Activated CD4-positive, alpha-beta T cell treated with anti-CD3 and anti-CD28 coated beads, Interleukin-2, amount 50 U/mL, for 24 hours (primary cell): ENCODE measurements at regions not wholly inside any gene's neighbourhood (a gene's known extent, or its start where the extent isn't known, plus 50 kb on each side); places are given as distances from the start of the nearest gene placed in this dataset.

Source experiments
- DNase-seq, 2 donors: peaks; one replicate each; pipeline ENCODE4 v3.0.0-alpha.2; 2020; ENCODE audit warnings: low read depth in 1 of 2, low spot score in 1 of 2

DNA sequence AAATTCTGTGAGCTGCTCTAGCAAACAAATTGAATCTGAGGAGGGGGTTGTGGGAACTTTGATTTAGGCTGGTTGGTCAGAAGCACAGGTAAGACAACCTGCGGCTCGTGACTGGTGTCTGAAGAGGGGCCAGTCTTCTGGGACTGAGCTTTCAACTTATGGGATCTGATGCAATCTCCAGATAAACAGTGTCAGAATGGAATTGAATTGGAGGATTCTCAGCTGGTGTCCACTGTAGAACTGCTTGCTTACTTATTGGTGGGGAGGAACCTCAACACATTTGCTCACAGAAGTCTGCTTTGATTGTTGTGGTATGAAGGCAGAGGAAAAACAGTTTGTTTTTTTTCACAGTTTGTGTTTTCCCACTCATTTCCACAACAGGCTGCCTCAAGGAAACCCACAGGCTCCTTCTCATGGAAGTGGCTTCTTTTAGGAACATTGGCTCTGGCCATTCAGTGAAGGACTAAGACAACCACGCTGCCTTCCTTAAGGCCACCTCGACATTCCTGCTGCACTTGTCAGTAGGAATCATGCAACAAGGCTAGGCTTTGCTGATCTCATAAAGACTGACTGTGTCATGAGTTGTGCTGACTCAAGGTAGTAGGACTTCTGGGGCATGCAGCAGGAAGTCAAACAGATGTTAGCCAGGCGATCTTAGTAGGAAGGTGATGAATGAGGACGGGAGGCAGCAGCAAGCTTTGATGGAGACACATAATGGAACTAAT, 104.7 kb downstream of the TSN start:
- DNase-seq, result no peak

DNA sequence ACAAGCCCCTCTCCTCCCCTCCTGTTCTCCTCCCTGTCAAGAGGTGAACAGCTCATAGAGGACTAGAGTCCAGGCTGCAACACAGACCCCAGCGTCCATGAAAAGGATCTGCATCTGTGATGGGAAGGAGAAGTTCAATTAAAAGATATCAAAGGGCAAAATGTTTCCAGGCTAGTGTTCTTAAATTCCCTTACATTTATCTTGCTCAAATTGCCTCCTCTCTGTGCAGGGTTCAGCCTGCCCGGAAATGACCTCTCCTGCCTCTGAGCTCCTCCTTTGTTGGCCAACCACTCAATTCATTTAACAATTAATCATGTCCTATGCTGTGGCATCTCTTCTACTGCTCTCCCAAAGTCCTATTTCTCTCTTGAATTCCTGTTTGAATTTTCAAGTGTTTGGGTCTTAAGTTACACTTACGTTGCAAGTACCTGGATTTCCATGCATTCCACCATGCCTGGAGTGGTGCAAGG, 105.3 kb downstream of the TSN start:
- DNase-seq, result no peak

GRCh38 chr2:121862286-121862685, 106.8 kb downstream of the TSN start:
- DNase-seq, result no peak

DNA sequence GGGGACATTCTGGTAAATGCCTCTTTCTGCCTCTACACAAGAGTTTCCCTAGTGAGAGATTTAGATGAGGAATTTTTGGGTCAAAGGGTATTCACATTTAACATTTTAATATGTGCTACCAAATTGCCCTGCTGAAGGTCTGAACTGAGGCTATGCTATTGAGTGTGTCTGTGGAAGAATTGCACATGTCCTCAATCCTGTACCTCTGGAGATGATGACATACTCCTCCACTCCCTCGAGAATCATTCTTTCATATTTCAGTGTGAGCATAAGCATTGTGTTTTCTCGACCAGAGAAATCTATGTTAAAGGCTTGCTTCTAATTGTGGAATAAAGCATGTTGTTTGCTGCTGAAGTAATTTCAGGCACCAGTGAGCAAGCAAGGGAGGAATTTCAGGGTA, 110.5 kb downstream of the TSN start:
- DNase-seq, result no peak

- no peak for DNase-seq
Measured at GRCh38 chr2:121866789-121867188, 111.3 kb downstream of the TSN start.

DNA sequence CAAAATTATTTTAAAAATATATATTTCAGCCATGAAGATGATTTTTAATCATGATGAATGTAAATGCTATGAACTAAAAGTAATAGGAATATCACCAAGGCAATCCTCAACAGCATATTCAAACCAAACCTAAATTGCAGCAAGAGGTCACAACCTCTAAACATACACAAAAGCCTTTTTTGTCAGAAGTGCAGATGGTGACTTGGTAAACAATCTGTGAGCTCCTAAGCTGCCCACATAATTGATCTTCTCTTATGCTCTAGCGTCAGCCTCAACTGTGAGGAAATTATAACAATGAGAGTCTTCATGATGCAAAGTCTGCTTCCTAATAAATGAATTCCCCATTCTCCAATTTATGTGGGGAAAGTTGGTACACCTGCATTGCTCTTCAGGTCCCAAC, 113.2 kb downstream of the TSN start:
- no peak for DNase-seq

- DNase-seq, result no peak
Measured at GRCh38 chr2:121869363-121869762, 113.9 kb downstream of the TSN start.

DNA sequence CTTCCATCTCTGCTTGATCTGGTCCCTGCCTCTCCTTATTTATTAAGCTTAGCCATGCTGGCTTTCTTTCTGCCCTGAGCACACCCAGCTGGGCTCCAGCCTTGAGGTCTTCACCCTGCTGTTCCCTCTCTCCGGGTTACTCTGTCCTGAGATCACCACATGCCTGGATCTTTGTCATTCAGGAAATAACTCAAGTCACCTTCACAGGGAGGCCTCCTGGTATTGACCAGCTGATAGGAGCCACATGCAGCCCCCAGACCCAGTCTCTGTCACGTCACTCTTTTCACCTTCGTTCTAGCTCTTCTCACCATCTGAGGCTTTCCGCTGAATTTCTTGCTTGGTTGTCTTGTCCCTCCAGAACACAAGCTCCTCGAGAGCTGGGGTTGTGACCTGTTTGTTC, 114.4 kb downstream of the TSN start:
- DNase-seq, result no peak

DNA sequence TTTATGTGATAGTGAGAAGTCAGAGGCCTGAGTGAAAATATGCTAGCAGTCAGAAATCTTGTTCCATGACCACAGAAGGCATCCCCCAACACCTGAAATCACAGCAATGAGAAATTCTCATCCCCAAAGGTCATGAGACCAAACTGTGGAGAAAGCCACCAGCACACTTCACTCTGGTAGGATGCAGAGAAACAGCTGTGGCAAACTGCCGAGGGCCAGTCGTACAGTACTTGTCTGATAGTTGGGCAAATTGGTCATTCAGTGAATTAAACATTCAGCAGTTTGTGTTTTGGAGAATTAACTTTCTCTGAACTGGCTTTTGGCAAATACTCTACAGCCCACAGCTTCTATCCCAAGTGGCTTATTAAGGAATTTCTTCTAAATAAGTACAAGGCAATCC, 117.2 kb downstream of the TSN start:
- no peak for DNase-seq

DNA sequence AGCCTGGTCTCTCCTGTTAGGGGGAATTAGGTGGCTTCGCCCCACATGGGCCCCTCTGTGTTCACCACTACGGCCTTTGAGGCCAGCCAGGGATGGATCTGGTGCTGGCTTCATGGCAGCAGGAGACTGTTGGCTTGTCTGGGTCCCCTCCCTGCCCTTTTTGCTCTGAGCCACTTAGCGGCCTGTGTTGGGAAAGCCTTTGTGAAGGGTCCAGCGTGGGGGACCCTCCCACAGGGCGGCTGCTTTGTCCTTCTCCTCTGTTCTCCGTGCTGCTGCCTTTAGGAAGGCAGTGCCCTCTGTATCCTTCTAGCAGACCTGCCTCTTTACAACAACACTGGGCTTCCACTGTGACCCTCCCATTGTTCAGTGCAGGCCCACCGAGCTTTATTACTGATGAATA, 118.4 kb downstream of the TSN start:
- DNase-seq, result no peak

DNA sequence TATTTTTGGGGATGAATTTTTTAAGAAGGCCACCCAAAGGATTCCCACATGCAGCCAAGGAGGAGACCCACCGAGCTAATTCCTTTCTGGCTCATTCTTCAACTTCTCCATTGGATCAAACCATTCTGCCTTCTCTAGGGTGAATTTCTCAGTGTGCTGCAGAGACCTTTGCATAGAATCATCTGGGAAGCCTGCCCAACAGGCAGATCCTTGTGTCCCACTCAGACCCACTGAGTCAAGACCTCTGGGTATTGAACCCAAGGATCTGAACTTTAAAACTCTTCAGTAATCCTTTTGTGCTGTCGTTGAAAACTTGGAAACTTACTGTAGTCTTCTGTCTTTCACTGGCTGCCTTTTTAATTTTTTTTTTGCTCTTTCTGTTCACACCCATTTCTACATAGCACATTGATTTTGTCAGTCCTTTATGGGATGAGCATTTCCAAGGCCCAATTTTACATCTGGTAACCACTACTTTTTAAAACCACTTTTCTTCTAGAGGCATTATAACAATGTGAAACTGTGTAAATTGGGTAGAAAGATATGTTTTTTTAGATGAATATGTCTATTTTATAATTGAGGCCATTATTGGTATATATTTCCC, 120.2 kb downstream of the TSN start:
- no peak for DNase-seq

GRCh38 chr2:121877366-121877765, 121.9 kb downstream of the TSN start:
- DNase-seq, result no peak

DNA sequence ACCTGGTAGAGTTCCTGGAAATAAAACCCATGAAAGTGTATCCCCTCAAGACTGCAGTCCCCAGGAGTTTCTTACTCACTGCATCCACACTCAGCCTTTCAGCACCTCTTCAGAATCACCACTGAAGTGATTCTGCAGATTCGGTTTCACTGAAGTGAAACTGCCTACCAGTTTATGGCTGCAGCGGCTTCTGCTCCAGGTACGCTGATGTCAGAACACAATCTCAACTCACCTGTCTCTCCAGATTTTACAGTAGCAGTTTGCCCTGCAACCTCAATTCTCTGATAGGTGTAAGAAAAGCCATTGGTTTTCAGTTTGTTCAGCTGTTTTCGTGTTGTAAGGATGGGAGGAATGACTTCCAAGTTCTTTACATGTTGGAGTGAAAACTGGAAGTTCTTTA, 124.8 kb downstream of the TSN start:
- DNase-seq, result no peak

DNA sequence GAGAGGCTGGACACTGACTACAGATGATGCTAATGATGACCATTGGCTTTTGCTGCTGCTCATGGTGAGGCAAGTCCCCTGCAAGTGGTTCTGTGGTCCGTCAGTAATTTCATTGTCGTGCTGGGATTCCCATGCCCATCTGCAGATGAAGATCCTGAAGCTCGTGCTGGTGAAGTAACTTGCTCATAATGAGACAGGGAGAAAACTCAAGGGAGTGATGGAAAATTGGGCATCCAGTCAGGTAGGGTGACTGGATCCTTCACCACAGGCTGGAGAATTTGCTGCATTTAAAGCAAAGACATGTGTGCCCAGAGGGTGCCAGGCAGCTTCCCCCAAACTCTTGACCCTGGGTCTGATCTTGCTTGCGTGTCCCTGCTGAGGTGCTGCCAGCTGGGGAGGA, 125.6 kb downstream of the TSN start:
- no peak for DNase-seq

GRCh38 chr2:121881950-121882349, 126.5 kb downstream of the TSN start:
- DNase-seq, result no peak

- DNase-seq, result no peak
Measured at GRCh38 chr2:121884078-121884477, 128.6 kb downstream of the TSN start.

- no peak for DNase-seq
Measured at GRCh38 chr2:121884511-121884921, 129.1 kb downstream of the TSN start.

DNA sequence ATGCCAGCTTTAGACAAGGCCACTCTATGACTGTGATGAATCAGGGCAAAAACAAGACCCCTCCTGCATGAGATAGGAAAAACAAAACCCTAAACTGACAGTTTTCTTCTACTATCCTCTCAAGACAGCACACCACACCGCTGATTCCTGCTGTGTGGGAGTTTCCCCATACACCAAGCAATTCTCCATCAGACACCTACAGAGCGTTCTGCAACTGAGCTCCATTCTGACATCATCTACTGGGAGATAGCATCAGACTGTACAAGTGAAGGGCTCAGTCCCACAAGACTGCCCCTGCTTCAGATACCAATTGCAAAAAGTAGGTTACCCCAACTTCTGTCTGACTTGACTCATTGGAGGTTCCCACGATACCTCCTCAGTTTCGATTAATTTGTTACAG, 130.6 kb downstream of the TSN start:
- no peak for DNase-seq

- no peak for DNase-seq
Measured at GRCh38 chr2:121887513-121888188, 132.2 kb downstream of the TSN start.

- DNase-seq, result no peak
Measured at GRCh38 chr2:121888189-121888557, 132.7 kb downstream of the TSN start.

DNA sequence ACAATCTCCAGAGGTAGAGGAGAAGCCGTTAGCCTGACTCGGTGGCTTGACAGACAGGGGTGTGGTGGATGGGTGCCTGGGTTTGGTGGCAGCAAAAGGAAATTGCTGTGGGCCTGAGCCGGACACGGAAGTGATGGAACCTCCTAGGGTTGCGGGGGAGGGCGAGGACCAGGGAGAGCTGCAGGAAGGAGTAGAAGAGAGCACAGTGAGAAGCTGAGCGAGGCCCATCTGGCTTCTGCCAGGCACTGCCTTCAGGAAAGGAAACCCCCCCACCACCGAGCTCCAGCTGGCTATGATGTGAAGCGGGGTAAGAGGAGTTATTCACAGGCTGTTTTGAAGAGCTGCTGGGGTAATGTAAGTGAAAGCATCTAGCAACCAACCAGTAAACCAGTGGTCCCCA, 134.6 kb downstream of the TSN start:
- no peak for DNase-seq

- no peak for DNase-seq
Measured at GRCh38 chr2:121895723-121896571, 140.5 kb downstream of the TSN start.
